ENCODE measurements at regions not wholly inside any gene's neighbourhood (a gene's known extent, or its start where the extent isn't known, plus 50 kb on each side); places are given as distances from the start of the nearest gene placed in this dataset.
"Not testable (repeated sequence)": the region's sequence is repeated elsewhere in the genome, so short reads cannot be mapped to it uniquely, and the experiment has no call there.

DNA sequence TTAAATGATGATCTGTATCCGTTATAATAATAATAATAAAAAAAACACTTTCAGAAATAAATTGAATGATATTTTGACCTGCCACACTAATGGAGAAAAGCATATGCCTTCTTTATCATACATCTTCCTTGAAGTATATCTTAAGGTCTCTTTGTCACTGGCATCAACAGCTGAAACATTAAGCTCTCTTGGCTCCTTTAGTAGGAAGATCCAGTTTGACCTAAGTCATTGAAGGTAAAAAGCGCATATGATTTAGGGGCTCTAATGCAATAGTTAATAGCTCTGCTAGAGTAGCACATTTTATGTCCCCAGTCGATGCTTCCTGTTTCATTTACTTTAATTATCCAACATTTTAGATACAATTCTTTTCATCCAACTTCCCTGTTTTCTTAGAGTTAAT lies 1010.8 kb downstream of the STPG2 start:
- DNase-seq, result no peak

DNA sequence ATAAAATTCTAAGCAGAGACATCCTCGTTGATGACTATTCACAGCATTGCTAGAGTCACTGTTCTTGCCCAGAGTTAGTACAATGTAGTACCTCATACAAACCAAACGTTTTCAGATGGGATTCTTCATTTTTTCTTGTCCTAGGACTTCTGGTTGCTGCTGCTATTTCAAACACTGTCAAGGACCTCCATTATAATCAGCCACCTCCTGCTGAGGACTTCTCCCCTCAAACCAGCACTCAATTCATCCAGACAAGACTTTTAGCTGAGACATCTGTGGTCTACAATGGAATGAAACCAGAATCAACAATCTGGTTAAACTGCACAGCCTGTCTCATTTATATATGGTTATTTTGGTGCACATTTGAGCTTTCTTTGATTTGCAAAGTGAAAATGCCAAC lies 1008.8 kb downstream of the STPG2 start:
- DNase-seq, result no peak

DNA sequence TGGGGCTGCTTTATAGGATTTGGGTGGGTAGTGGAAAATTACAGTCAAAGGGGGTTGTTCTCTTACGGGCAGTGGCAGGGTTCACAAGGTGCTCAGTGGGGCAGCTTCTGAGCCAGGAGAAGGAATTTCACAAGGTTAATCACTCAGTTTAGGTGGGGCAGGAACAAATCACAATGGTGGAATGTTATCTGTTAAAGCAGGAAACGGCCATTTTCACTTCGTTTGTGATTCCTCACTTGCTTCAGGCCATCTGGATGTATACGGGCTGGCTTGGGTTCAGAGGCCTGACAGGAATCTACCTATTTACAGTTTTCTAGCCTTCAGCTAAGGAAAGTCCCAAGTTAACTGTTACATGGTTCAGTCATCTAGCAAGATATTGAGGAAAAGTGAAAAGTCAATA lies 1003.5 kb downstream of the STPG2 start:
- no peak for DNase-seq

DNA sequence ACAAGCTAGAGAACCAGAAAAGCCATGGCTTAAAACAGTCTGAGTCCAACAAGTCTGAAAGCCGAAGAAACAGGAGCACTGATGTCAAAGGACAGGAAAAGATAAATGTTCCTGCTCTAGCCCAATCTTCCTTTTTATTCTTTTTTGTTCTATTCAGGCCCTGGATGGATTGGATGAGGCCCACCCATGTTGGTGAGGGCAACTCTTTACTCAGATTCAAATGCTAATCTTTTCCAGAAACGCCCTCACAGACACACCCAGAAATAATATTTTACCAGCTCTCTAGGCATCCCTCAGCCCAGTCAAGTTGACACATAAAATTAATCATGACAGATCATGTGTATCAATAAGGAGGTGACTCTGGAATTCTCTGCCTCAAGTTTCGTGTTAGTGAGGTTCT lies 1002.7 kb downstream of the STPG2 start:
- DNase-seq, result no peak

DNA sequence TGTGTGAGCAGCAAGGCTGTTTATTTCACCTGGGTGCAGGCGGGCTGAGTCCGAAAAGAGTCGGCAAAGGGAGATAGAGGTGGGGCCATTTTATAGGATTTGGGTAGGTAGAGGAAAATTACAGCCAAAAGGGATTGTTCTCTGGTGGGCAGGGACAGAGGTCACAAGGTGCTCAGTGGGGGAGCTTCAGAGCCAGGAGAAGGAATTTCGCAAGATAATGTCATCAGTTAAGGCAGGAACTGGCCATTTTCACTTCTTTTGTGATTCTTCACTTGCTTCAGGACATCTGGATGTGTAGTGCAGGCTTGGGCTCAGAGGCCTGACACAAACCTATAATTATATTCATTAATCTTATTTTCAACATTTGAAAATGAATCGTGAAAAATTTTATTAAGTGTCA lies 1001.9 kb downstream of the STPG2 start:
- DNase-seq, result not testable (repeated sequence)

DNA sequence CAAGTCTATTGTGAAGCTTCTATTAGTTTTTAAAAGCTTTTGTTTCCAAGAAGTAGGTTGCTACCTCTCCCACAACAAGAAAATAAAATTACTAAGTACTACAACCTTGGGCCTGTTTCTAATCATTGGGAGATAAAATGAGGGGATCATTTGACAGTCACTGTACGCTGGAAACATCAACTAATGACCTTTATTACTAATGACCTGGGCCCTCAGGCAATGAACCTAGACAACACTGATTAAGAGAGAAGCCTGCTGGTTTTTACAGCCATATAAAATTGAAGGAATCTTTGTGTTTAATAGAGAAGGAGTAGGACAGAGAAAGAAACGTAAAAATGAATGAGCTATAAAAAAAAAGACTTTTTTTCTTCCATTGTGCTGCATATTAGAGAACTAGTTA lies 1000.9 kb downstream of the STPG2 start:
- no peak for DNase-seq

DNA sequence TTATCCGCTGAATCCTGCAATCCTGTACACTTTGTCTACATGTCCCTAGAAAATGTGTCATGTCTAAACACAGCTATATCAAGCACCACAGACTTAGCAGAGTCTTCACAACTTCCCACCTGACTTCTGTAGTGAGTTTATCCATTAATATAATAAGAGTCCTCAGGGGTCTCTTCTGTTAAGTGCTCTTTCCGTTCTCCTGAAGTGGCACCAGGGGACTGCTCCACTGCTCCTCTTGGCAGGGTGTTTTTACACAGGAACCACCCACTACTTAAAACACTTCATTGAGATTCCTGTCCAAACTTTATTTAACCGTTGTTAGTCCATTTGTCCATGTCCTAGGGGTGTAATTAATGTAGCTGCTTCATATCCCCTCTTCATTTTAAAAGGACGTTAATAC lies 1000.4 kb downstream of the STPG2 start:
- DNase-seq, result no peak

DNA sequence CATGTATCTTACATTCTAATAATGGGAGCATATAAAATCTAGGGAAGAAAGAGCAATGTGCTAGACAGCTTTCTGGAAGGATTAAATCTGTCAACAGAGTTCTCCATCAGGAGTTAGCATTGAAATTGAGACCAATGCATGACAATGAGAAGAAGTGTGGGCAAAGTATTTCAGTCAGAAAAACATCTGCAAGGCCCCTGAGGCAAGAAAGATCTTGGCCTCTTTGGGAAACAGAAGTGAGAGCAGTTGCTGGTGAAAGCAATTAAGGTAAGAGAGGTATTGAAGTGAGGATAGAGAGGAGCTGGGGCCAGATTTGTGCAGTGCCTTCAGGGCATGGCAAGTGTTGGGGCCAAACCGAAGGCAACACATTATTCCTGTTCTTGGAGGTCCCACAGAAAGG lies 999.1 kb downstream of the STPG2 start:
- no peak for DNase-seq

DNA sequence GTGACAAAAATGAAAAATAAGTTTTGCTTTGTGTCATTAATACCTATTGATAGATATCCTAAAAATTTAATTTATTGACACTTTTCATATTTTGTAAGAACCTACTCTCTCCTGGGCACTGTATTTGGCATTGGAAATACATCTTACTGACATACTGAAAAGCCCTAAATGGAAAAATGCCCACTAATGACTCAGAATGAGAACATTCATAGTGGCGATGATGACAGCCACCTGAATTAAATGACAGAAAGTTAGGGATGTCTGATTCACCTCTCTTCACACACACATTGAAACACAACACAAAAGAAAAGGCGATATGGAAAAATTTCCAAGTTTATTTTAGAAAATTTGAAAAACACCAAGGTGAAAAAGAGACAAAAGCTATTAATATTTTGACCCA lies 992.3 kb downstream of the STPG2 start:
- no peak for DNase-seq

DNA sequence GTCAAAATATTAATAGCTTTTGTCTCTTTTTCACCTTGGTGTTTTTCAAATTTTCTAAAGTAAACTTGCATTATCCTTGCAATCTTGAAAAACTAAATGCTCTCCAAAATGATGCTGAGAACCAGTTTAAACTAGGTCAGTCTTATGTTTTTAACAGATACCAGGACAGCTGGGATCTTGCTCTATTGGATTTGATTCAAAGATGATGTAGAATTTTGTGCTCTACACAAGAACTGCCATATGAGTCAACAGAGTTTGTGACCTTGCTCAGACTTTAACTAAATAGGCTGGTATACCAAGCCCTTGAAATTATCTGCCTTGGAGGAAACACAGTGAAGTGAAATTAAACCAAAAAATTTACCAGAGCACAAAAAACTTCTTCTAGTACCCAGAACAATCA lies 991.1 kb downstream of the STPG2 start:
- DNase-seq, result no peak

DNA sequence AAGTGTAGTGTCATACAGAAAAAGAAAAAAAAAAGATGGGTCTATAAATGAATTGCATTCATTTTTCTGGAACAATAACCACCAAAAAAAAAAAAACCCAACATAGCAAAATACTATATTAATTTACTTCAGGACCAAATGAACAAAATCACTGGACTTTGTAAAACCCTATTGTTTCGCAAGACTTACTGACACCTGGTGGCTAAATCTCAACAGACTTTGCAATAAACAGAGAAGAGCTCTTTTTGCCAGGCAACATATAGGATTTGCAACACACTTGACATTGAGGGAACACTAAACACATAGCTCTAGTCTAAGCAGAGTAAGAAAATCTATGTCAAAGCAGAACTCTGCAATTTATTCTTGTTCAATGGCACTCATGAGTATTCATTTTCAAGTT lies 990.2 kb downstream of the STPG2 start:
- DNase-seq, result no peak

DNA sequence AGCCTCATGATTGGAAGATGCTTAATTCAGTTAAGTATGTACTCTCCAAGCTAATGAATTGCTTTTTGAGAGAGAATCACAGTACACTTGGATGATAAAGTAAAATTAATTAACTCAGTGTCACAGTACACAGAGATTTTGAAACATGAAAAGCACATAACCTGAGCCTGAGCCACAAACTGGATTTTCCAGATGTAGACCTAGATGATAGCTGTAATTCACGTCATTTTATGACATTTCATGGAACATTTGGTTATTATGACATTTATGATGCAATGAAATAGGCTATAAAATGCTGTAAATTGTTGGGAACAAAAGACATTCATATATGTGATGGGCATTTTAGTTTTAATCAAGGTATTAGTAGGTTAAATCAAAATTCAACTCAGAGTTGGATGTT lies 983.7 kb downstream of the STPG2 start:
- no peak for DNase-seq

DNA sequence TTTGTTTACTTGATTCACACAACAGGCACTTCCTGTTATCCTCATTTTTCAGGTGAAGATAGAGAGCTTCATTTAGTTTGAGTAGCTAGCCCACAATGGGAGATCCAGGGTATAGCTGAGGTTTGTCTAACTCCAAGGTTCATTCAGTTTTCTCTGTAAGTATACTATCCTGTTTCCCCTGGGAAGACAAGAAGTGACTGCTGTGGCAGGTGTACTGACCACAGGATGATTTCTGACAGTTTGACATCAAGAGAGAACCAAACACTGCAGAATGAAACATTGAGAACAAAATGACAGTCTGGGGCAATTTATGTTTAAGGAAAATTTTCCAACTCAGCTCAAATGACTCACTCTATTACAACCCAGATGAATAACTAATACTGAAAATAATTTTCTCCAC lies 958.0 kb downstream of the STPG2 start:
- no peak for DNase-seq

DNA sequence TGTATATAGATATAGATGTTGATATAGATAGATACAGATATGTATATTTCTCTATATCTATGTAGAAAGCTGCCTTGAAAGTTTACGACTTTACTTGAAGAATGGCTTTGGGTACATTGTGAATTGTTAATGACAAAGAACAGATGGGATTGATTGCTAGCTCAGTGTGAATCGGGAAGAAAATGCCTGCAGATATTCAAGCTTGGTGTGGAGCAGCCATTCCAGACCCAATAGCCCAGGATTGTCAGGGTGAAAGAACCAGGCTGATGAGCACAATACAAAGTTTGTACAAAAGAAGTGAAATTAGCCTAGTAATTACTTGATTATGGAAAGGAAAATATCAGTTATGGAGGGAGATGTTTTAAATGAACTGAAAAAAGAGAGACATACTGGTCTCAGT lies 946.2 kb downstream of the STPG2 start:
- DNase-seq, result no peak

DNA sequence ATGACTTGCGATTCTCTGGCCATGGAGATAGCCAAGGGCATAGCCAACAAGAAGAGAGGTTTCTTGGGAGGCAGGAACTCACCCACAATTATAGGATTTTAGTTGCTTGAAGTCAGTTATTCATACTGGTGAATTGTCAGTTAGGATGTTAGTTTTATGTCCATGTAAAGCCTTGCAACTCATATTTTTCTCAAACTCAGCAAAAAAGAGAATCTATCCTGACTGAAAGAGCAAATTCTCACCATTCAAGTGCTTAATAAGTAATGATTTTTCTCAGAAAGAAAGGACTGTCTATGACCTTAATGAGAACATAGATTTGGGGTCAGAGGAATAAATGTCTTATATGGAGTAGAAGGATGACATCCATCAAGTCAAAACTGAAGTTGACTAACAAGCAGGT lies 934.5 kb downstream of the STPG2 start:
- DNase-seq, result no peak

DNA sequence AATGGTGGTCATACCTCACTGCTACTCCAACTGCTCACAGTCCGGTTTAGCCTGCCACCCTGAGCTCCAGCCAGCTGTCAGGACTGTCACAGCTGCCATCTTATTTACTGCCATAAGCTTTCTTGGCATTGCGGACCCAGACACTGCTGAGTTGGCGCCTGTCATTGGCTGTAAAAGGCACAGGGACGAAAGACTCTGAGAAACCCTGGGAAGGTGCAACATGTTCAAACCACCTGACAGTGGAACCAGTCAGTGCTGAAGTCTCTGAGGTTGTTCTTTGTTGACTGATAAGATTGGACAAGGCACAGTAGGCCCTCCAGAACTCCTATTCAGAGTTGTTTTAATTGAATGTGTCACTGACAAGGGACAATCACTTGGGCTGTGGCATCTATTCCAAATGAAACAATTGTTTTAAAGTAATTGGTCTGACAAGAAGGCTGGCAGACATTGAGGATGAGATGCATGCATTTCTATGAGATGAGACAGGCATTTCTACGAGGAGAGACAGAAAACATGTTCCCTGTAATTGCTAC lies 927.8 kb downstream of the STPG2 start:
- DNase-seq, result no peak

DNA sequence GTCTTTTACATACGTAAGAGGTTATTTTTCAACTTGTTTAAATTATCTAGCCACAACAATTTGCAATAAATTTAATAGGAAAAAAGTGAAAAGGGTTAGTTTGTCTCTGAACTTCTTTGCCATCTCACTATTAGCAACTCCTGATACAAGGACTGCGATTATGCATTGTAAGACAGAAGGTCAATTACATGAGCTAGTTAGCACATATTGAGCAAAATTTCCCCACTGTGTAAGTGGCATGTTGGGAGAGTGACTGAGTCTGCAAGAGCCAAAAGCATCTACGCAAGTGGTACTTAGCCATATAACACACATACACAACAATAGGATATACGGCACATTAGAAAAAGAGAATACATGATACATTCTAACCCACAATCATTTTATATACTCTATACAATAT lies 927.2 kb downstream of the STPG2 start:
- no peak for DNase-seq

DNA sequence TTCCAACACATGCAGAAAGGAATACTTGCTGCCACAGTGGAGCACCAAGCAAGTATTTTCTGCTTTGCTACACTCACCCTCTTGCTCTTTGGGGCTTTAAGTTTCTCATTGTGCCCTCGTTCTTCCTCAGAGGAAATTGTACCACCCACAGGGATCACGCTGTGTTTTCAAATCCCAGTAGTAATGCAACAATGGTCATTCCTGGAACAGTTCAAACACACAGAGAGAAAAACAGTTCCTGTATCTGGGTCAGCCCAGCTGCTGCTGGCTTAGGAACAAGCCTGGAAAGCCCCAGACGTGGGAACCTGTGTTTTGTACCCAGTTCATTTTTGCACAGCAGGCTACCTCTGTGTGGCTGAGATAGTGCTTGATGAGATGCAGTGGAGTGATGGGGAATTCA lies 907.8 kb downstream of the STPG2 start:
- no peak for DNase-seq

DNA sequence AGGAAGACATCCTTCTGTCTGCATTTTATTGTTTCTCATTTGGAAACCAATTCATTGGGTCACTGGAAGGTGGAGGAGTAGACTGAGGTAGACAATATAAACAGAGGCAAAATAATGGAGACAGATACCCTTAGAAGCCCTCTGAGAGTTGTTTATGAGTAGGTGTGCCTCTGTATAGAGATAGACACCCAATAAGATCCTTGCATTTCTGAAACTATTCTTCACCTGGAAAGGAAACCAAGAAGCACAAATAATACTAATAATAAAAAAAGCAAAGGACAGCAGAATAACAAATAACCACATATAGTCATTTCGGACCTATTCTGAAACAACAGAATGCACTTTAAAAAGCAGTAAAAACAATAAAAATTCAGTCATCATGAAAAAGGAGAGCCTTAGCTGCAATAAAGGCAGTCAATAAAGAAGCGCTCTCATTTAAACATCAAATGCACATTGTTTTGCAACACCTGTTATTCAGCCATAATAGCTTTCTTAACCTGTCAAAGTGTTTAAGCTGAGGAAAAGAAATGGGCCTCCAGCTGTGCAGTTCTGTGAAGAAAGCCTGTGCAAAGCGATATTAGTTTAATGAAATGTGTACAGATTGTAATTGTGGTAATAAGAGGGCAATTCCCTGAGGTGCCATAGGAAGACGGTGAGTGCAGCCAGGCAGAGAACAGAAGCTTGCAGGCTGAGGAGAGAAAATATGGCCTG lies 904.2 kb downstream of the STPG2 start:
- no peak for DNase-seq

DNA sequence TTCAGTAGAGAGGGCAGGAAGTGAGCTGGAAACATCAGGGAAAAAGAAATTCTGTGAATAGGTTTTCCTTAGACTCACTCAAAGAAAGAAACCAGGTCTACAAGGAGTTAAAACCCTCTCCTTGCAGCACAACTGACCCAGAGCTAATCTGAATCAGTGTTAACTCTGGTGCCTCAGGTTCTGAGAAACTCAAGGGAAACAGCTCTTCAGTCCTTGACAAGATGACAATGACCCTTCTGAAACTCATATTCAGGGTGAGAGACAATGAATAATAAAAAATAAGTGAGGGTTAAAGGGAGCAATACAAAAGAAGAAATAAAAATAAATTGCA lies 903.6 kb downstream of the STPG2 start:
- no peak for DNase-seq

DNA sequence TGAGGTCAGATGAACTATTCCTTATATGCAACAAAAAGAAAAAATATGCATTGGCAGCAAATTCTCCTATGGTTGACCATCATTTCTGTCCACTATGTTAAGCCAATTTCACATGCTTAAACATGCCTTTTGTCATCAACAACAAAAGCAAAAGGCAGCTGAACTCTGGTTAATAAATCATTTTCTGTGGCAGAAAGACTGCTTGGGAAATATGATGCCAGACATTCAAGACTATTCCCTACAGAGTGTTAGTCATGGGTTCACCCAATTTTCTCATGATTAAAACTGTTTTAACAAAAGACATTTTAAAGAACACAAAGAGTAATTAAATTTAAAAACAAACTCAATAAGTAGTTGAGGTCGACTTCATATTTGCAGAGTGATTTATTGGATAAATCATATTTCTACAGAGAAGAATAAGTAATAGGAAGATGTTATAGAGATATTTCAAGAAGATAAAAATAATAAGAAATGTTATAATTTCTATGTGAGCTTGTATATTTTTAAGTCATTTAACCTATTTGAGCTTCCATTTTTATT lies 890.6 kb downstream of the STPG2 start:
- no peak for DNase-seq

DNA sequence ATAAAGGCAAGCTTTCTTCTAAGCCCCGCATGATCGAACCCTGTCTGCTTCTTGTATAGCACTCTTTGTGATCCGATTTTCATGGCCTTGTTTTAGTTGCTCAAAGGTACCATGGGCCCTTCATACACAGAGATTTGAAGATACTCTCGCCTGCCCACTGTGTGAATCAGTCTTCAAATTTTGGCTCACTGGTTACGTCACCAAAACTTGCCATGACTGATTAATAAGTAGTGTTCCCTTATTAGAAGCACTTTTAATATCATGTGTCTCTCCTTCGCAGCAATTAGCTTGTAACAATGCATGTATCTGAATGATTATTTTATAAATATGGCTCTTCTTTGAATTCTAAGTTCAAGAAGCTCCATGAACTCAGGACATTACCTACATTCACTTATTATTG lies 880.5 kb downstream of the STPG2 start:
- no peak for DNase-seq

DNA sequence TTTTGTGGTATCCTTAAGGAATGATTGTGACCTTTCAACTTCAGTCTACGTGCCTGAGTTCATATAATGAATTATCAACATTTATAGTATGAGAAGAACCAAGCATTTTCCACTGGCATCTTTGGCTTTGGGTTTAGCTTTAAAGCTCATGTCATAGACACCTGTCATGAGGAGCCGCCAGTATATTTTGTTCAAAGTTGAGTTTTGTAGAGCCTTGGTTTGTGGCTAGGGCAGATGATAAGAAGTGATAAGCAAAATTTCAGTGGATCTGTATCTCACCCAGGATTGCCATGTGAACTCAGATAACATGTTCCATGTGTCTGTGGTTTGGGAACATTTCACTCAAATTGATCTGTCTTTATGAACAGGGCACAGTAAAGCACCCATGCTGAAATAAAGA lies 873.2 kb downstream of the STPG2 start:
- no peak for DNase-seq

DNA sequence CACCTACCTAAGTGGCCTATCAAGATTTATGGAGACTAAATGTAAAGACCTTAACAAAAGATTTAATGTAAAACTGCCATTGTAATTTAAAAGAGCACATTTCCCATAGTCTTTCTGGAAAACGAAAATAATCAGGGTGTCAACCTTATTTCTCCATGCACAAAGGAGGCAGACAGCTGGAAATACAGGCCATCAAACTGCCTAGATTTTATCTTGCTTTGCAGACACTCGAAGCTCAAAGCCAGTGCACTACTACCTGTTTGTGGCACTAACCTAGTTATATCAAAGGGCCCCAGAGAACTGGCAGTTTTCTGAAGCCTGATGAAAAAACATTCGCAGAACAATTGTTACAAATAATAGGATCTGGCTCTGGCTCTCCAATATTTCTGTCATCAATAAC lies 863.9 kb downstream of the STPG2 start:
- DNase-seq, result no peak

DNA sequence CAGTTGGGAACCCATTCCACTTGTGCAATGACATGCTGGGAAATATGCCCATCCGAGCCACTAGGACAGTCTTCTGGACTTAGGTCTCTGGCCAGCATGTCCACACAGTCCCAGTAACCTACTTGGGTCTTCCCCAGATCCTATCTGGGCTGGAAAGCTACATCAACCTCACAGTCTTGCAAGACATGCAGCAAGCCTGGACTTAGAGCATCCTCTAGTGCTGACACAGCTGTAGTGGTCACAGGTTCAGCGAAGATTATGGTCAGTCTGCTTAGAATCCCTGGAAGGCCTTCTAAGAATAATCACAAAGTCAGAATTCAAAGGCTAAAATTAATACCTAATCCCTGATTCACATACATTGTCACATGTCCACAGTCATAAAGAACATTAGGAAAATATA lies 842.7 kb downstream of the STPG2 start:
- DNase-seq, result no peak
